ENCODE measurements at regions not wholly inside any gene's neighbourhood (a gene's known extent, or its start where the extent isn't known, plus 50 kb on each side); places are given as distances from the start of the nearest gene placed in this dataset.

DNA sequence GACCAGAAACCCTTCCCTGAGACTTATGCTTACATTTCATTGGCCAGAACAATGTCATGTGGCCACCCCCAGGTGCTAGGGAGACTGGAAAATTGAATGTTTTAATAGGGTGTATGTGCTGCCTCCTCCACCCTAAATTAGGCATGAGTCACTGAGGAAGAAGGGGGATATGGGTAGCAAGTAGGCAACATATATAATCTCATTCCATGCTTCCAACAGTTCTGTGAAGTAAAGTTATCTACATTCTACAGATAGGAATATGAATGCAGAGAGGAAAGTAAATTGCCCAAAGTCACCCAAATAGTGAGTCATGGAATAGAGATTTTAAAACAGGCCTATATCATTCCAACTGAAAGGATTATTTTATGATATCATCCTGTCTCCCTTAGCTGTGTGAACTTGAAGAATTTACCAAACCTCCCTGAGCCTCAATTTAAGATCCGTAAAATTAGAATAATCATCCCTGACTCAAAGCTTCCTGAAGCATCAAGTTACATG lies 168.6 kb upstream of the FGGY start:
- H3K9ac ChIP-seq = no peak overlapping the region
- TF ChIP-seq, protein P1, sequence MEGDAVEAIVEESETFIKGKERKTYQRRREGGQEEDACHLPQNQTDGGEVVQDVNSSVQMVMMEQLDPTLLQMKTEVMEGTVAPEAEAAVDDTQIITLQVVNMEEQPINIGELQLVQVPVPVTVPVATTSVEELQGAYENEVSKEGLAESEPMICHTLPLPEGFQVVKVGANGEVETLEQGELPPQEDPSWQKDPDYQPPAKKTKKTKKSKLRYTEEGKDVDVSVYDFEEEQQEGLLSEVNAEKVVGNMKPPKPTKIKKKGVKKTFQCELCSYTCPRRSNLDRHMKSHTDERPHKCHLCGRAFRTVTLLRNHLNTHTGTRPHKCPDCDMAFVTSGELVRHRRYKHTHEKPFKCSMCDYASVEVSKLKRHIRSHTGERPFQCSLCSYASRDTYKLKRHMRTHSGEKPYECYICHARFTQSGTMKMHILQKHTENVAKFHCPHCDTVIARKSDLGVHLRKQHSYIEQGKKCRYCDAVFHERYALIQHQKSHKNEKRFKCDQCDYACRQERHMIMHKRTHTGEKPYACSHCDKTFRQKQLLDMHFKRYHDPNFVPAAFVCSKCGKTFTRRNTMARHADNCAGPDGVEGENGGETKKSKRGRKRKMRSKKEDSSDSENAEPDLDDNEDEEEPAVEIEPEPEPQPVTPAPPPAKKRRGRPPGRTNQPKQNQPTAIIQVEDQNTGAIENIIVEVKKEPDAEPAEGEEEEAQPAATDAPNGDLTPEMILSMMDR (IDR thresholded peaks at IDR 0.05) = no peak
- H3K27me3 ChIP-seq (ENCODE audit: control insufficient read depth, insufficient read depth, low read length) = no peaks in the 10 kb centered on the region
- no peak overlapping the region for H3K4me3 ChIP-seq (ENCODE audit: low read depth, low read length)
- no peaks in the 10 kb centered on the region for H3K36me3 ChIP-seq (ENCODE audit: control insufficient read depth, insufficient read depth, low read length)
- no peaks in the 10 kb centered on the region for H3K4me1 ChIP-seq
- H3K4me2 ChIP-seq (ENCODE audit: low read length) = no peak overlapping the region
- no peaks in the 10 kb centered on the region for H3K79me2 ChIP-seq
- H2AFZ ChIP-seq = no peak overlapping the region
- no peak overlapping the region for H3K27ac ChIP-seq
- H3K9me3 ChIP-seq (ENCODE audit: control insufficient read depth, low read length) = no peaks in the 10 kb centered on the region

DNA sequence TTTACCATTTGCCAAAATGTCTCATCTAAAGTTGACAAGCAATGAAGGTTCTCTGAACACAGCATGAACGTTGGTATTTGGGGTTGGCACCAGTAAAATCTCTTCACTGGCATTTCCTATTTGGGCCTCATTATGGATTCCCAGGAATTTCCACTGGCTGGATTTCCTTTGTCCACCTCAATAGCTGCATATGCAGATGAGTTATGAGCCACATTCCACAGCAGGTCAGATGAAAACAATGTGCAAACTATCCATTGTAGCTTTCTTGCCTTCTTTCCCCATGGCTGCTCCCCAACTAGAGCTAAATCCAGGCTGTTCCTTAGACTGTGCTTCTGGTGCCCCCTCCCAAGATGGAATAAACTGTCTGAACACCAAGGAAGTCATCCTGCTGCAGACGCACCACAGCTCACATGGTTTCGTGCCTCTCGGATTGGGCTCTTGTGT lies 168.1 kb upstream of the FGGY start:
- H3K9me3 ChIP-seq (ENCODE audit: control insufficient read depth, low read length) = no peaks in the 10 kb centered on the region
- no peak overlapping the region for H3K9ac ChIP-seq
- no peaks in the 10 kb centered on the region for H3K36me3 ChIP-seq (ENCODE audit: control insufficient read depth, insufficient read depth, low read length)
- H3K4me1 ChIP-seq = no peaks in the 10 kb centered on the region
- TF ChIP-seq, protein P1 (IDR thresholded peaks at IDR 0.05) = no peak
- H3K27me3 ChIP-seq (ENCODE audit: control insufficient read depth, insufficient read depth, low read length) = no peaks in the 10 kb centered on the region
- no peak overlapping the region for H2AFZ ChIP-seq
- H3K4me2 ChIP-seq (ENCODE audit: low read length) = no peak overlapping the region
- no peaks in the 10 kb centered on the region for H3K79me2 ChIP-seq
- H3K27ac ChIP-seq = no peak overlapping the region
- H3K4me3 ChIP-seq (ENCODE audit: low read depth, low read length) = no peak overlapping the region

DNA sequence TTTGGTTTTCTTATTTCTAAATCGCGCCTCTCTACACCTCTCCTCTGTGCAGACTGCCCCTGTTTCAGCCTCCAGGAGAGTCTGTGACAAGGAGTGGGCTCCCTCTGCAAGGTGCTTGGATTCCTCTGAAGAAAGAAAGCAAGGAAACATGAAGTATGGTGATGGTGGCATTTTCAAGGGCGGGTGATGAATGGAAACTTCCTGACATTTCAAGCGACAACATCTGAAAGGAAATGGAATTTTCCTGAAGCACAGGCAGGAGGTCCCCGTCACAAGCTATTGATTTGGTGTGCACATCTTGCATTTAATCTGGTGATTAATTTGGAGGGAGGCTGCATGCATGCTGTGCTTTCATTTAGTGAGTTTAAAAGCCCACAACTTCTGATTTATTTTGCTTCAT lies 164.6 kb upstream of the FGGY start:
- Histone ChIP-seq H3K9ac (no peak overlapping the region), H3K4me1 (no peaks in the 10 kb centered on the region), H3K27me3 (ENCODE audit: control insufficient read depth, insufficient read depth, low read length) (no peaks in the 10 kb centered on the region), H3K9me3 (ENCODE audit: control insufficient read depth, low read length) (no peaks in the 10 kb centered on the region), H3K4me3 (ENCODE audit: low read depth, low read length) (no peak overlapping the region), H3K27ac (no peak overlapping the region), H3K36me3 (ENCODE audit: control insufficient read depth, insufficient read depth, low read length) (no peaks in the 10 kb centered on the region), H3K79me2 (no peaks in the 10 kb centered on the region), H3K4me2 (ENCODE audit: low read length) (no peak overlapping the region), H2AFZ (no peak overlapping the region)
- TF ChIP-seq, protein P1 (IDR thresholded peaks at IDR 0.05) = no peak

DNA sequence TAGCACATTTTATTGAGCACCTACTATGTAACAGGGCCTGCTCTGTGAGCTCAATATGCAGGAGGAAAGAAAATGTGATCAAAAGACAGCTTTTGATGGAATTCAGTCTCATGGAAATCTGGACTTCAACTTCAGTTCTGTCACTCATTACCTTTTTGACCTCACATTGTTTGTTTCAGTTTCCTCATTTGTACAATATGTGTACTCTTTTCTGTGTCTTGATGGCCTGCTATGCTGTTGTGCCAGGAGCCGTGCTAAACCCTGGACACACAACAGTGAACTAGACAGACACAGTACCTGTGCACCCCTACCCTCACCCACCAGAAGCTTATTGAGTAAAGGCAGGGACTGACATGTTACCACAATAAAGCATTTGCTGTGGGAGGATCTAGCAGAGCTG lies 162.9 kb upstream of the FGGY start:
- Histone ChIP-seq H3K9me3 (ENCODE audit: control insufficient read depth, low read length) (no peaks in the 10 kb centered on the region), H3K27ac (no peak overlapping the region), H3K4me2 (ENCODE audit: low read length) (no peak overlapping the region), H3K36me3 (ENCODE audit: control insufficient read depth, insufficient read depth, low read length) (no peaks in the 10 kb centered on the region), H3K4me1 (no peaks in the 10 kb centered on the region), H3K27me3 (ENCODE audit: control insufficient read depth, insufficient read depth, low read length) (no peaks in the 10 kb centered on the region), H3K79me2 (no peaks in the 10 kb centered on the region), H3K4me3 (ENCODE audit: low read depth, low read length) (no peak overlapping the region), H2AFZ (no peak overlapping the region), H3K9ac (no peak overlapping the region)
- TF ChIP-seq, protein P1 (IDR thresholded peaks at IDR 0.05) = no peak

DNA sequence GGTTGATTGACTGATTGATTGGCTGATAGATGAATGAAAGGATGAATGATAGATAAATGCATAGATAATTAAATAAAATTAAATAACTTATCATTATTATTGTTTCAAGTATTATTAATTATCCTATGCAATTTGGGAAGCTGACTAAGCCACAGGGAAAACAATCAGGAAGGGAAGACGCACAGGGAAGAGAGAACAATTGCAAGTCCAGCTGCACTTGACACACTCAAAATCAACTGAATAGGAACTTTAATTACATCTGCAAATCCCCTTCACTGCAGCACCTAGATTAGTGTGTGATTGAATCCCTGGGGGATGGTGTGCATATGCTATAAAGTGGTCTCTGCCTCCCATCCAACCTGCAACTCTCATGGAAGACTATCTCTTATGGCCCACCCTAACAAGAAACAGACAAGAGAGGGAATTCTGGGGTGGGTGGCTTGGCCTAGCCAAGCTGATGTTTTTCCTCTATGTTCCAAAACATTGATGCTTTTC lies 161.1 kb upstream of the FGGY start:
- Histone ChIP-seq H2AFZ (no peak overlapping the region), H3K4me2 (ENCODE audit: low read length) (no peak overlapping the region), H3K27ac (no peak overlapping the region), H3K79me2 (no peaks in the 10 kb centered on the region), H3K9ac (no peak overlapping the region), H3K9me3 (ENCODE audit: control insufficient read depth, low read length) (no peaks in the 10 kb centered on the region), H3K4me1 (no peaks in the 10 kb centered on the region), H3K27me3 (ENCODE audit: control insufficient read depth, insufficient read depth, low read length) (no peaks in the 10 kb centered on the region), H3K4me3 (ENCODE audit: low read depth, low read length) (no peak overlapping the region), H3K36me3 (ENCODE audit: control insufficient read depth, insufficient read depth, low read length) (no peaks in the 10 kb centered on the region)
- TF ChIP-seq, protein P1 (IDR thresholded peaks at IDR 0.05) = no peak
